Sigmoid colon (tissue), 3 donors: ENCODE measurements at regions not wholly inside any gene's neighbourhood (a gene's known extent, or its start where the extent isn't known, plus 50 kb on each side); places are given as distances from the start of the nearest gene placed in this dataset.

ENCODE experiments used
- CTCF ChIP-seq, 4 experiments: fragments of 450-650 bp in 3 of 4; fragments of 200-600 bp in 1 of 4; IDR thresholded peaks; one replicate each; pipeline ENCODE4 v1.5.1; 2016 to 2019; ENCODE audit warnings: antibody characterized with exemption in 4 of 4, mild to moderate bottlenecking in 3 of 4, moderate library complexity in 2 of 4
- POLR2A ChIP-seq, 2 donors: fragments of 450-650 bp; IDR thresholded peaks; one replicate each; pipeline ENCODE4 v1.6.1; 2016; ENCODE audit warnings: antibody characterized with exemption in 2 of 2, mild to moderate bottlenecking in 2 of 2, moderate library complexity in 2 of 2

- no peak for TF ChIP-seq CTCF (IDR thresholded peaks at IDR 0.05)
- no peak for TF ChIP-seq POLR2A (IDR thresholded peaks at IDR 0.05)
Measured at GRCh38 chr1:229841230-229841629, 215.2 kb downstream of the URB2 start.
